ENCODE measurements at regions not wholly inside any gene's neighbourhood (a gene's known extent, or its start where the extent isn't known, plus 50 kb on each side); places are given as distances from the start of the nearest gene placed in this dataset.
A peak's percentile ranks its signal among the peaks of the same experiment; 100 is the strongest.
"Not testable (repeated sequence)": the region's sequence is repeated elsewhere in the genome, so short reads cannot be mapped to it uniquely, and the experiment has no call there.

- TF ChIP-seq CTCF (IDR thresholded peaks at IDR 0.05) = no peak
- Histone ChIP-seq H3K4me3 (peak overlapping the region; percentile 29), H3K27ac (peak overlapping the region; percentile 75 to 79)
- no peak for DNase-seq (ENCODE audit: low spot score)
These were observed 165.1 kb downstream of the SLC38A4 start for GRCh38 chr12:46660719-46661109.

- Histone ChIP-seq H3K27ac (peak overlapping the region; percentile 75 to 79), H3K4me3 (peak overlapping the region; percentile 29)
- no peak for DNase-seq (ENCODE audit: low spot score)
- TF ChIP-seq CTCF (IDR thresholded peaks at IDR 0.05) = no peak
These were observed 165.5 kb downstream of the SLC38A4 start for GRCh38 chr12:46660276-46660675.

GRCh38 chr12:46659824-46660223 lies 166.0 kb downstream of the SLC38A4 start:
- no peak for TF ChIP-seq CTCF (IDR thresholded peaks at IDR 0.05)
- Histone ChIP-seq H3K27ac (peak overlapping the region; percentile 75 to 79), H3K4me3 (peak overlapping the region; percentile 52)

GRCh38 chr12:46659032-46659650 lies 166.7 kb downstream of the SLC38A4 start:
- Histone ChIP-seq H3K27ac (peak overlapping the region; percentile 75 to 79), H3K4me3 (peak overlapping the region; percentile 52)
- DNase-seq (ENCODE audit: low spot score) = no peak
- TF ChIP-seq CTCF (IDR thresholded peaks at IDR 0.05) = no peak

More at GRCh38 chr12:46659824-46660223, 166.0 kb downstream of the SLC38A4 start:
- no peak for DNase-seq (ENCODE audit: low spot score)

GRCh38 chr12:46657453-46658411 lies 168.1 kb downstream of the SLC38A4 start:
- Histone ChIP-seq H3K4me3 (no peak overlapping the region), H3K27ac (peak overlapping the region; percentile 75 to 79)
- no peak for DNase-seq (ENCODE audit: low spot score)
- TF ChIP-seq CTCF (IDR thresholded peaks at IDR 0.05) = no peak

- not testable (repeated sequence) for H3K27ac ChIP-seq; H3K4me3 ChIP-seq; DNase-seq (ENCODE audit: low spot score)
These were observed 169.8 kb downstream of the SLC38A4 start for GRCh38 chr12:46655984-46656383.

- no peak for TF ChIP-seq CTCF (IDR thresholded peaks at IDR 0.05)
- no peak for DNase-seq (ENCODE audit: low spot score)
- H3K27ac ChIP-seq = no peak overlapping the region
- no peak overlapping the region for H3K4me3 ChIP-seq
These were observed 172.5 kb downstream of the SLC38A4 start for GRCh38 chr12:46653311-46653710.

All from coronary artery (tissue), 2 donors.